BLaER1 (cell line): ENCODE measurements at regions not wholly inside any gene's neighbourhood (a gene's known extent, or its start where the extent isn't known, plus 50 kb on each side); places are given as distances from the start of the nearest gene placed in this dataset.

Experiments used
- H3K27ac ChIP-seq: shearing (Covaris generic); formaldehyde crosslinking; 2 replicates; pipeline ENCODE4 v1.8.1; 2022
- H3K27me3 ChIP-seq: shearing (Covaris generic); formaldehyde crosslinking; 2 replicates; pipeline ENCODE4 v1.8.1; 2022
- H3K36me3 ChIP-seq: shearing (Covaris generic); formaldehyde crosslinking; 2 replicates; pipeline ENCODE4 v1.8.1; 2022
- H3K4me1 ChIP-seq: shearing (Covaris generic); formaldehyde crosslinking; 2 replicates; pipeline ENCODE4 v1.8.1; 2022
- H3K4me2 ChIP-seq: shearing (Covaris generic); formaldehyde crosslinking; 2 replicates; pipeline ENCODE4 v1.8.1; 2022
- H3K4me3 ChIP-seq: shearing (Covaris generic); formaldehyde crosslinking; 2 replicates; pipeline ENCODE4 v1.8.1; 2022
- H3K9ac ChIP-seq: shearing (Covaris generic); formaldehyde crosslinking; 2 replicates; pipeline ENCODE4 v1.8.1; 2022
- H3K9me3 ChIP-seq: shearing (Covaris generic); formaldehyde crosslinking; 2 replicates; pipeline ENCODE4 v1.8.1; 2022
- H4K20me1 ChIP-seq: shearing (Covaris generic); formaldehyde crosslinking; 2 replicates; pipeline ENCODE4 v1.8.1; 2022
- Cebpa-rat ChIP-seq: shearing (Covaris generic); IDR thresholded peaks from 2 replicates; pipeline ENCODE4 v1.8.1; 2022

DNA sequence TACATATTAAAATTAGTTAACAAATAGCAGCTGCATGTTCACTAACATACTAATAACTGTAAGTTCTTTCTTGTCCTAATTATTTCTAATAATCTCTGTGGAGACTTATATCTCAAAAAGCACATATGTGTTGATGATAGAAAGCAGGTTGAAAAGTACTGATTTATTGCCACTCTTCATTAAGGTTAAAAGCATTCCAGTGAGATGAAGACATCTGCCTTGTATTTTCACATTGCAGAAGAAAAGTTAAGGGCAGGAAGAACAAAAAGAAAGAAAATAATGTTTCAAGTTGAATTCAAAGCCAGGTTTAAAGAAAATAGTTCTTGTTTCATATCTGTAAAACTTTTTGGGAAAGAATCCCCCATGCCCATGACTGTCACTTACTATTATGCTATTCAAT lies 429.9 kb downstream of the MTX2 start:
- TF ChIP-seq Cebpa-rat = no peak
- Histone ChIP-seq H3K4me2 (no peak overlapping the region), H3K27ac (no peak overlapping the region), H3K4me3 (no peak overlapping the region), H3K4me1 (no peaks in the 10 kb centered on the region), H3K36me3 (no peaks in the 10 kb centered on the region), H4K20me1 (no peaks in the 10 kb centered on the region), H3K9me3 (no peaks in the 10 kb centered on the region), H3K9ac (no peak overlapping the region), H3K27me3 (no peaks in the 10 kb centered on the region)

DNA sequence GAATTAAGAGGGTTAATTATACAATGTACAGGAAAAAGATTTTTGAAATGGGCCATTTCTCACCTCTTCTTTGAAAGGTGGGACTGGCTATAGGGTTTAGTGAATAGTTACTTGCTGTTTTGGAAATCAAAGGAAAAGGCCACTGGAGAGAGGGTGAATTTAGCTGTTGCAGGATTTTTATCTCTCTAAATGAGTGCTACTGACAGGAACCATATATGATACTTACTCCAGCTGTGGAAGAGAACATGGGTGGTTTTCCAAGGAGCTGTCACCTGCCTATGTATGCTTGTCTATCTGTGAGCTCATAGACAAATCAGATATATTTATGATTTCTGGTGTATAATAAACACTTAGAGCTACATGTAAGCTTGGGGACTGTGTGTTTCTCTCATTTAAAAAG lies 430.4 kb downstream of the MTX2 start:
- Histone ChIP-seq H4K20me1 (no peaks in the 10 kb centered on the region), H3K27me3 (no peaks in the 10 kb centered on the region), H3K9ac (no peak overlapping the region), H3K4me2 (no peak overlapping the region), H3K36me3 (no peaks in the 10 kb centered on the region), H3K4me3 (no peak overlapping the region), H3K9me3 (no peaks in the 10 kb centered on the region), H3K4me1 (no peaks in the 10 kb centered on the region), H3K27ac (no peak overlapping the region)
- TF ChIP-seq Cebpa-rat = no peak

DNA sequence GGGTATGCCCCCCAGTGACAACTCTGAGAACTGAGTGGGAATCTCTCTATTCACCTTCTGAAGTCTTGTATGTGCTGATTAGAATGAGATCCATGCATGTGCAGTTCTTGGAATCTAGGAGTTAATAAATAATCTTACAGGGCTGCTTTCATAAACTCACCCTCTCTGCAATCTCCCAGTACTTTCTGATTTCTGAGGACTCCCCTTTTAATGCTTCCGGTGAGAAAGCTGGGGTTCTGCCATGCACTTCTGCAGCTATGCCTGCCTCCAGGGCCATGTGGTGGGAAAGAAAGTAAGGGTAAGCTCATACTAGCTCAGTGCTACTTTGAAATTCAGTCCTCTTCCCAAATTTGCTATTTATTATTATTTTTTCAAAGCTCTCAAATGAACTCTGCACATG lies 432.9 kb downstream of the MTX2 start:
- Histone ChIP-seq H3K9ac (no peak overlapping the region), H3K9me3 (no peaks in the 10 kb centered on the region), H3K4me1 (no peaks in the 10 kb centered on the region), H3K36me3 (no peaks in the 10 kb centered on the region), H3K27ac (no peak overlapping the region), H3K4me2 (no peak overlapping the region), H3K27me3 (no peaks in the 10 kb centered on the region), H4K20me1 (no peaks in the 10 kb centered on the region), H3K4me3 (no peak overlapping the region)
- TF ChIP-seq Cebpa-rat = no peak

DNA sequence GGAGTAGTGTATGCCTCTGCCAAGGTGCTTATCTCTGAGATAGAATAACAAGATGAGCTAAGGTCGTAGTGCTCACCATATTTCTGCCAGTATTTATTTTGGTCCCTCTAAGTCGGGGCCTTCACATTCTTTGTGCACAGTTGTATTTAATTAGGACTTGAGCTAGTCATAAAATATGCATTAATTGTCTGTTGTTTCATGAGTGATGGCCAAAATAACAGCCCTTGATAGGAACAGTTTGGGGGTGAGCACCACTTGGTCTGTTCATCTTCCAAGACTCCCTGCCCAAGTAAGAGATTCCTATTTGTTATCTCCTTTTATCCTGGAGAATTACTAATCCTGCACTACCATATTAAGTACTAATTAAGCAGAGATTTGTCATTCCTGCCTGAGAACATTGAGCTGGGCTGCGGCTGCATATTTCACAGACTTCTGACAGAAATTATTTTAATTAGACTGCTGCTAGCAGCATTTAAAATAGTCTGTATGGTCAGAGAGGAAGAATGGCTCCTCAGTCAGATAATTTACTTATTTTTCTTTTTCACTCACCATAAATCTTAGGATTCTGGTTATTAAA lies 435.1 kb downstream of the MTX2 start:
- H3K4me3 ChIP-seq = no peak overlapping the region
- no peak overlapping the region for H3K4me2 ChIP-seq
- H3K36me3 ChIP-seq = no peaks in the 10 kb centered on the region
- no peaks in the 10 kb centered on the region for H3K4me1 ChIP-seq
- TF ChIP-seq Cebpa-rat = no peak
- no peak overlapping the region for H3K27ac ChIP-seq
- no peaks in the 10 kb centered on the region for H3K9me3 ChIP-seq
- no peaks in the 10 kb centered on the region for H4K20me1 ChIP-seq
- no peak overlapping the region for H3K9ac ChIP-seq
- H3K27me3 ChIP-seq = no peaks in the 10 kb centered on the region

DNA sequence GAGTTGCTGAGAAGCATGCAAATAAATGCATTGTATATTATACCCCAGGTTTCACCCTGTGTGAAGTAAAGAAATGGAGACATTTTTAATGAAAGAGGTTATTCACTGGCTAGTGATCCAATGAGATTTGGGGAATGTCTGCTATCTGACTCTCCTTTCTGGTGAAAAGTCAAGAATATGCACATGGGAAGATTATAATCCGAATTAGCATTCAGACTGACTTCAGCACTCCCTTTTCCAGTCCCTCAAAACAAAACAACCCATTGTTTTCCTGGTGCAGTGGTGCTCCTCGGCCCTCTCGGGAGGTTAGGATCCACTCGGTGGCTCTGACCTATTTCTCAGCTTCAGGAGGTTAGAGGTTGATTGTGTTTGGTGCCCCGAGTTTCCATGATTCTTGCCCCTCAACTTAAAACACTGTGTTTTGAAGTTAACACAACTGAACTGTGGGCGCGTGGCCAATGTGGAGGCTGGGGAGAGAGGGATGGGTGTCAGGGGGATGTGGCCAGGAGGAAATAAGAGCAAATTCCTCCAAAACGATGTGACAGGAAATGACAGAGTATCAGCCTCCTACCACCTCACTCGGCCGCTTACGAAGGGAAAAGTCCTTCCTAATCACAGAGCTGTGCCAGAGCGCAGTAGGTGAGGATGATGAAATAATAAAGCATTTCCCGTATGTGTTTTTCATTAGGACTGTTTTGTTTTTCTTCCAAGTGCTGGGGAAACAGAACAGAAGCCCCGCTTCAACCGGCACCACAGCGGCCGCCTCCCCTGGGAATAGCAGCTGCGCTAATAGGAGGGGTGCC lies 440.1 kb downstream of the MTX2 start:
- Histone ChIP-seq H3K9me3 (no peaks in the 10 kb centered on the region), H3K4me3 (no peak overlapping the region), H3K4me1 (no peaks in the 10 kb centered on the region), H3K4me2 (no peak overlapping the region), H4K20me1 (no peaks in the 10 kb centered on the region), H3K36me3 (no peaks in the 10 kb centered on the region), H3K27me3 (no peaks in the 10 kb centered on the region), H3K27ac (no peak overlapping the region), H3K9ac (no peak overlapping the region)
- no peak for TF ChIP-seq Cebpa-rat

DNA sequence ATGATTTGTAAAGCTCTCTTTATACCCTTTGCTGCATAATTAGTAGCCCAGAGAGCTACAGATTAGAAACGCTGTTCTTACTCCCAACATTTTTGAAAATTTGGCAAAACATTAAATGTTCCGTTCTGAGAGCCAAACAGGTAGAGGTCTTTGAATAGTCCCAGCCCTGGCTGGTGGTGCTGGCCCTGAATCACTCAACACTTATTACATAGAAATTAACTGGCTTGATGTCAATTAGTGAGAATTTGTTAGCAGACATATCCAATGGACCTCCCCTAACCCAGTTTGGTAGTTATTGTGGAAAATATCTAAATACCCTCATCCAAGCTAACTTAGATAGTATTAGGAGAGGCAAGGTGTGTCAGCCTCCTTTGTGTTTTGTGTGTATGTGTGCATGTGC lies 440.7 kb downstream of the MTX2 start:
- no peak overlapping the region for H3K9ac ChIP-seq
- H3K4me1 ChIP-seq = no peaks in the 10 kb centered on the region
- H4K20me1 ChIP-seq = no peaks in the 10 kb centered on the region
- no peak overlapping the region for H3K27ac ChIP-seq
- no peaks in the 10 kb centered on the region for H3K36me3 ChIP-seq
- no peak overlapping the region for H3K4me3 ChIP-seq
- no peaks in the 10 kb centered on the region for H3K27me3 ChIP-seq
- no peak for TF ChIP-seq Cebpa-rat
- no peak overlapping the region for H3K4me2 ChIP-seq
- H3K9me3 ChIP-seq = no peaks in the 10 kb centered on the region

DNA sequence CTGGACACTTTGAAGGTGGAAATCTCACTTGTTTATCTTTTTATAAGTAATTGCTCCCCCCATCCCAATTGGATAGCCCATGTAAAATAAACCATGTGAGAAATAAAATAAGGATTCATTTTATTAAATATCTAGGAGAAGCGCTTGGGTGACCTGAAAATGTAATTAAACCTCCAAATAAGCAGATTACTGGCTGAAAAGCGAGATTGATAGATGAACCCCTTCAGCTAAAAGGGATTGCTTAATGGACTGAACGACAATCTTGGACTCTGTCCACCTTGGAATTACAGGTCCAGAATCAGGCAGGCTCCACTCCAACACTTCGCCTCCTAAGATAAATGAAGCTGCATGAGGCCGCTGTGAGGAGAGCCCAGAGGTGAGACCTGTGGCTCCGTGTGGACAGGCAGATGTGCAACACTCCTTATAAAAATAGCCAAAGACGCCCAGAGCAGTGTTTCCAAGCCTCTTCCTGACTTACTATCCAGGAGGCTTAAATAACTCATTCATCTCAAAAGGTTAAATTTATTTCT lies 441.5 kb downstream of the MTX2 start:
- H3K27me3 ChIP-seq = no peaks in the 10 kb centered on the region
- no peak overlapping the region for H3K9ac ChIP-seq
- H3K27ac ChIP-seq = no peak overlapping the region
- no peak overlapping the region for H3K4me3 ChIP-seq
- no peaks in the 10 kb centered on the region for H3K9me3 ChIP-seq
- no peaks in the 10 kb centered on the region for H3K4me1 ChIP-seq
- no peaks in the 10 kb centered on the region for H3K36me3 ChIP-seq
- TF ChIP-seq Cebpa-rat = no peak
- H4K20me1 ChIP-seq = no peaks in the 10 kb centered on the region
- no peak overlapping the region for H3K4me2 ChIP-seq

DNA sequence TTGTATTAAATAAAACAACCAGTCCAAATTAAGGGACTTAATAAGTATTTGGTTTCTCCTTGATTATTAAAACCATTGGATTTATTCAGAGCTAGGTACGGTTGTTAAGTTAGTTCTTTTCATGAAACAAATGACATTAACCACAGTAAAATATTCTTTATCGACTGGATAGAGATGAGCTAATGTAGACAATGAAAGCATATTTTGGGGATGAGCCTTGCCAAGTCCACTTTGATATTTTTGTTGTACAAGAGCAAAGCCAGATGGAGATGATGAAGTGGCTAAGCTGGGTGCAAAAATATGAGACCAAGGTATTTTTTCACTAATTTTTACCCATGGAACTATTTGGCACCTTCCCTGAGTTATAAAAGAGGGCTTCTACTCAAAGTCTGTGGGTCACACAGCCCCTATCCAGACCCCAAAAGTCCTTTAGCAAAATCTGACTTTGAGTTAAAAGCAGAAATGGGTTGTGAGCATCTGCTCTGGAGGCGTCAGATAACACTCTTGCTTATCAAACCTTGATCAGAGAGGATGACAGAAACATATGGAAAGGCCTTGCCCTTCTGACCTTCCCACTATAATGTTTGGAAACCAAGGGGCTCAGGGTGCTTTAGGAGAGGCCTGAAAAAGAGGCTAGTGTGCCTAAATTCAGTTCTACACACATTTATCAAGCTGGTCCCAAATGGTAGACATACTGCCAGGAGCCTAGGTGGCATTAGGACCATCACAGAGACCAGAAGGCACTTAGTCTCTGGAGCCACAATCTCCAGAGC lies 456.8 kb downstream of the MTX2 start:
- H3K27me3 ChIP-seq = no peaks in the 10 kb centered on the region
- H3K4me1 ChIP-seq = no peaks in the 10 kb centered on the region
- no peaks in the 10 kb centered on the region for H3K36me3 ChIP-seq
- H3K9me3 ChIP-seq = no peaks in the 10 kb centered on the region
- H3K4me3 ChIP-seq = no peak overlapping the region
- no peak overlapping the region for H3K4me2 ChIP-seq
- TF ChIP-seq Cebpa-rat = no peak
- H3K9ac ChIP-seq = no peak overlapping the region
- H3K27ac ChIP-seq = no peak overlapping the region
- H4K20me1 ChIP-seq = no peaks in the 10 kb centered on the region

DNA sequence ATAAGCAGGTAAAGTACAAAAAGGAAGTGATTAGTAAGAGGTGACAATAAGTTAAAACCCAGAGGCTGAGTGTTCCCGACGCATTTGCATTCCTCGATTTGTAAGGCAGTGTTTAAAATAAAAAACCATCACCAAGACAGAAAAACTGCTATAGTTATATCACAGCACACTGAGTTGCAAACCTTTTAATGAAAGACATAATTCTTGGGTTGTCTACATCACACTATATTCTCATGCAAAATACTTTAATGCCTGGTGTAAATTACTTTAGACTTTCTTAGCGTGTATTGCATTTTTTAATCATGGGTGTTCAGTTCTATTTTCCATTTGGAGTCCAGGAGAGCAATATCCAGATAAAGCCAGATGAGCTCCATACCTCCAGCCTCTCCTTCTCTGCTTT lies 458.5 kb downstream of the MTX2 start:
- no peaks in the 10 kb centered on the region for H3K4me1 ChIP-seq
- no peak overlapping the region for H3K27ac ChIP-seq
- no peaks in the 10 kb centered on the region for H3K9me3 ChIP-seq
- H3K36me3 ChIP-seq = no peaks in the 10 kb centered on the region
- no peak overlapping the region for H3K4me2 ChIP-seq
- H4K20me1 ChIP-seq = no peaks in the 10 kb centered on the region
- no peaks in the 10 kb centered on the region for H3K27me3 ChIP-seq
- H3K9ac ChIP-seq = no peak overlapping the region
- no peak overlapping the region for H3K4me3 ChIP-seq
- no peak for TF ChIP-seq Cebpa-rat
